ENCODE measurements at regions not wholly inside any gene's neighbourhood (a gene's known extent, or its start where the extent isn't known, plus 50 kb on each side); places are given as distances from the start of the nearest gene placed in this dataset.

- intact Hi-C loops (cut with DNase I): no loop called here
- 40 to 48% (median 44%) methylated on average over 4 of the region's 4 CpGs for WGBS, 4 donors
- ATAC-seq: no peak
Observed at GRCh38 chr15:93221759-93222158, 132.7 kb upstream of the RGMA start.

DNA sequence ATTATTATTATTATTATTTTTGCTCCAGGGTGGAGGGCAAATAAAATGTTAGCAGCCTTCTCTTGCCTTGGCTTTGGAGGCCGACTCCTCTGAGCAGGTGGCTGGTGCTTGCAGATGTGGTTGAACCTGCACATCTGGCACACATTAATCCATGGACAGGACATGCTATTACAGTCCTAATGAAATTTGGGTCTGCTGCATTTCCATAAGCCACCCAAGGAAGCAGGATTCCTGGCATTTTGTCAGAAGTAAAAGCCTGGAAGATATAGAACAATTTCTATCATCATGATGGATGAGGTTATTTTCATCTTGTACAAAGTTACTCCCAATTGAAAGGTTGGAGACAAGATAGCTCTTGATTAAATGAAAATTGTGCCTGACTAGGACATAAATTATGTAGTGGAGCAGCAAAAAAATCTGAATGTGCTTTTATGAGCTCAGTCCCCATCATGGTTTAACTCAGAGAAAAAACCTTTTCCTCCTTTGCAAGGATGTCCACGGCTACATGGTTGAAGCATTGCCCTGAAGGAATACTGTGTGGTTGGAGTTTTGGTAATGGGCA lies 130.9 kb upstream of the RGMA start:
- no peak overlapping the region for H3K27ac ChIP-seq
- no peak for DNase-seq
- no peaks in the 10 kb centered on the region for H3K36me3 ChIP-seq
- TF ChIP-seq, protein P1, sequence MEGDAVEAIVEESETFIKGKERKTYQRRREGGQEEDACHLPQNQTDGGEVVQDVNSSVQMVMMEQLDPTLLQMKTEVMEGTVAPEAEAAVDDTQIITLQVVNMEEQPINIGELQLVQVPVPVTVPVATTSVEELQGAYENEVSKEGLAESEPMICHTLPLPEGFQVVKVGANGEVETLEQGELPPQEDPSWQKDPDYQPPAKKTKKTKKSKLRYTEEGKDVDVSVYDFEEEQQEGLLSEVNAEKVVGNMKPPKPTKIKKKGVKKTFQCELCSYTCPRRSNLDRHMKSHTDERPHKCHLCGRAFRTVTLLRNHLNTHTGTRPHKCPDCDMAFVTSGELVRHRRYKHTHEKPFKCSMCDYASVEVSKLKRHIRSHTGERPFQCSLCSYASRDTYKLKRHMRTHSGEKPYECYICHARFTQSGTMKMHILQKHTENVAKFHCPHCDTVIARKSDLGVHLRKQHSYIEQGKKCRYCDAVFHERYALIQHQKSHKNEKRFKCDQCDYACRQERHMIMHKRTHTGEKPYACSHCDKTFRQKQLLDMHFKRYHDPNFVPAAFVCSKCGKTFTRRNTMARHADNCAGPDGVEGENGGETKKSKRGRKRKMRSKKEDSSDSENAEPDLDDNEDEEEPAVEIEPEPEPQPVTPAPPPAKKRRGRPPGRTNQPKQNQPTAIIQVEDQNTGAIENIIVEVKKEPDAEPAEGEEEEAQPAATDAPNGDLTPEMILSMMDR (IDR thresholded peaks at IDR 0.05): no peak
- no peak for TF ChIP-seq POLR2A (IDR thresholded peaks at IDR 0.05)
- WGBS, 4 donors: 80 to 96% (median 85%) methylated on average over 2 of the region's 2 CpGs
- no peak for ATAC-seq
- peaks cover 0 to 12% (median 0%) of the 10 kb centered on the region in 12 donors for H3K4me1 ChIP-seq
- intact Hi-C loops (cut with DNase I): no loop called here
- H3K4me3 ChIP-seq: no peak overlapping the region
- H3K27me3 ChIP-seq: no peaks in the 10 kb centered on the region
- H3K9me3 ChIP-seq: no peaks in the 10 kb centered on the region

More at GRCh38 chr15:93221759-93222158, 132.7 kb upstream of the RGMA start:
- Histone ChIP-seq H3K27ac (no peak overlapping the region), H3K9me3 (no peaks in the 10 kb centered on the region), H3K4me3 (no peak overlapping the region), H3K4me1 (peaks cover 0 to 11% (median 1%) of the 10 kb centered on the region in 12 donors), H3K27me3 (no peaks in the 10 kb centered on the region), H3K36me3 (no peaks in the 10 kb centered on the region)
- no peak for DNase-seq
- TF ChIP-seq, protein P1 (IDR thresholded peaks at IDR 0.05): no peak
- no peak for TF ChIP-seq POLR2A (IDR thresholded peaks at IDR 0.05)

DNA sequence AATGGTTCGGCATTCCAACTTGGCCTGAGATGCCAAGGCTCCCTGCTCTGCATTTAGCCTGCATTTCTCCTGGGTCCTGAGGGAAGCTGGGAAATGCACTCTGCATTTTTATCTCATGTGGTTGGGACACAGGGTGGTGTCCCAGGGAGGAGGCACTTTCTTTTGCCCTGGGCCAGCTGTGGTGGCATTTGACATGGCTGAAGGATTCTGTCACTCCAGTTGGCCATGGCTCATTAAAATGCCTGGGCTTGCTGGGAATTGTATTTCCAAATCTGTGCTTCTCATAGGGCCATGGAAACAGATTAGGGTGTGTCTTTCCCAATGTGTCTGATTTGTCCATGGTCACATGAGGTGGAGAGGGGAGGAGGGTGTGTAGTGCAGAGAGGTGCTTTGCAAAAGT lies 128.3 kb upstream of the RGMA start:
- Histone ChIP-seq H3K36me3 (no peaks in the 10 kb centered on the region), H3K4me3 (no peak overlapping the region), H3K27ac (peak overlapping the region in 10 of 12 donors; percentile 30 to 75 (median 52)), H3K9me3 (peaks cover 0 to 3% (median 0%) of the 10 kb centered on the region in 12 donors), H3K27me3 (no peaks in the 10 kb centered on the region), H3K4me1 (peaks cover 0 to 14% (median 4%) of the 10 kb centered on the region in 12 donors)
- DNase-seq (peak in 4 of 5 donors; percentile 37 to 76 (median 59)), ATAC-seq (peak; percentile 78 to 90 (median 86))
- intact Hi-C loops (cut with DNase I): no loop called here
- no peak for TF ChIP-seq POLR2A (IDR thresholded peaks at IDR 0.05)
- TF ChIP-seq, protein P1 (IDR thresholded peaks at IDR 0.05): no peak
- WGBS, 4 donors: 8 to 42% (median 25%) methylated on average over 1 of the region's 1 CpG

DNA sequence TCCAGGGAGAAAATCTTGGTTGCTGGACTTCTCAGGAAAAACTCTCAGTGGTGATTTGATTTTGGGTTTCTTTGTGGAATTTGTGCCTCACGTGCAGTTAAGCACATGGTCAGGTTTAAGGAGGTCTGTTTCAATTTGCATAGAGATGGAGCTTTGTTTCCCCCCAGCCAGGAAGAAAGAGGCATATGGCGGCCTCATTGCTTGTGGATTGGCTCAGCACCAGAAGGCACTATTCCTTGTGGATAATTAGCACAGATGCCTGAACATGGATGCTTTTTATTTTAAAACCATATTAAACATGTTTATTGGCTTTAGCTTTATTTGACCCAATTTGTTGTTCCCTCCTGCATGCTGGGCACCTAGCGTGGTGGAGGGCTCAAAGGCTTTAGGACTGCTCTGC lies 125.1 kb upstream of the RGMA start:
- H3K4me1 ChIP-seq: peaks cover 0 to 14% (median 4%) of the 10 kb centered on the region in 12 donors
- intact Hi-C loops (cut with DNase I): loop anchor here in 1 of 10 donors (5.0 kb wide), 1 partner anchor 127 kb away; the partner anchor contains the start of gene RGMA
- no peak overlapping the region for H3K4me3 ChIP-seq
- no peaks in the 10 kb centered on the region for H3K36me3 ChIP-seq
- peak overlapping the region in 11 of 12 donors; percentile 25 to 80 (median 72) for H3K27ac ChIP-seq
- DNase-seq (no peak), ATAC-seq (no peak)
- peaks cover 0 to 6% (median 0%) of the 10 kb centered on the region in 12 donors for H3K9me3 ChIP-seq
- TF ChIP-seq POLR2A (IDR thresholded peaks at IDR 0.05): no peak
- TF ChIP-seq, protein P1 (IDR thresholded peaks at IDR 0.05): no peak
- 85 to 88% (median 87%) methylated on average over 3 of the region's 3 CpGs for WGBS, 4 donors
- H3K27me3 ChIP-seq: no peaks in the 10 kb centered on the region
